NCI-H1105 (cell line): ENCODE measurements at regions not wholly inside any gene's neighbourhood (a gene's known extent, or its start where the extent isn't known, plus 50 kb on each side); places are given as distances from the start of the nearest gene placed in this dataset.

Experiments
- DNase-seq: peaks from one replicate; lab custom pipeline; 2025; lab: John Stamatoyannopoulos, UW

DNA sequence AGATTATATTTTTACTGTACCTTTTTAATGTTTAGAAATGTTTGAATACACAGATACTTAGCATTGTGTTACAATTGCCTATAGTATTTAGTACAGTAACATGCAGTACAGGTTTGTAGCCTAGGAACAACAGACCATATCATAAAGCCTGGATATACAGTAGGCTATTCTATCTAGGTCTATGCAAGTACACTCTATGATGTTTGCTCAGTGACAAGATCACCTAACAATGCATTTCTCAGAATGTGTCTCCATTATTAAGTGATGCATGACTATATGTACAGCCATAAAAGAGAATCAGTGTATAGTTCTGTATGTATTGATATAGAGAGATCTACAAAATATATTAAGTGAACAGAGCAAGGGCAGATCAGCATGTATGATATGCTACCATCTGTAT, 616.4 kb downstream of the XIRP2 start:
- DNase-seq: no peak

DNA sequence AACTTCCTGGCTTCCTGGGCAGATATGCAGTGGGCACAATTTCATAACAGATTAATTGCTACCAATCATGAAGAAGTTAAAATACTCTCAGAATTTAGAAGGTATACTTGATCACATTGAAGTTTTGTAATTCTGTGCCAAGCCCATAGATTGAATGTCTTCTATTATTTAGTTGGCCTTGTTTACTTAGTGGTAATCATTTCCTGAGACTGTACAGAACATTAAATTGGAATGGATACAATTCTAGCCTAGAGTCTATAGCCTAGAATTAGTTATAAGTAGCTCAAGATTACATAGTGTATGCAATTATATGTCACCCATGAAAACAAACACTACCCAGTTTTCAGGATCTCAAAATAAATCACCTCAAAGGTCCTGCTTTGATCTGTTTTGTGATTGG, 615.8 kb downstream of the XIRP2 start:
- peak; percentile 48 for DNase-seq

DNA sequence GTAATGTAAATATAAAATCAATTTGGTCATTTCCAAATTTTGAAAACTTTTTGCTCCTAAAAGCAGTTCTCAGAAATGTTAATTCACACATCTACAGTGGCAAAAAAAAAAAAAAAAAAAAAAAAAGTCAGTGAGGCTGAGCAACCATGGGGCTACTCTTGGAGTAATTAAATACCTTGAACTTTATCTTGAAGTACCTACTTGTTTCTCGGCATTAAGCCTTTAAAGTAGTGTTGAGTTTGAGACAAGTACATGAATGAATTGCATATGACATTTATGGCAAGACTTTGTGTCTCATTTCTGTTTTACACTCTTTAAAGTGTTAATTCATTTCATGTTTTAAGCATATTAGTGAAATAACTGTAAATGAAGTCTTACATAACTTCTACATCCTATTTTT, 613.3 kb downstream of the XIRP2 start:
- no peak for DNase-seq

DNA sequence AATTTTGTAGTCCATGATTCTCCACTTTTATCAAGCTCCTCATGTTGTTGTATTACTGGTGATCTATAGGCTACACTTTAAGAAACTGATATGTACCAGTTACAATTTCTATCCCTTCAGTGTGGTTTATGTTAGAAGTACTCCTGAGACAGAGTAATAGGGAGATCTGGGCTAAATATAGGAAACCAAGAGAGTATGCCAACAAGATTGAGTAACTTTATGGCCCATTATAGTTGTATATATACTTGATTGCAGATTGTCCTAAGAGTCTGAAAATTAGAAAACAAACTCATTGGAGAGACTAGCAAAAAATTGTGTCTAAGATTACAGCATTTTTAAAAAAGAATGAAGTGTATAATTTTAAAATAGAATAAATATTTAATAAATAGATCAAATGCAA, 605.6 kb downstream of the XIRP2 start:
- DNase-seq: no peak

DNA sequence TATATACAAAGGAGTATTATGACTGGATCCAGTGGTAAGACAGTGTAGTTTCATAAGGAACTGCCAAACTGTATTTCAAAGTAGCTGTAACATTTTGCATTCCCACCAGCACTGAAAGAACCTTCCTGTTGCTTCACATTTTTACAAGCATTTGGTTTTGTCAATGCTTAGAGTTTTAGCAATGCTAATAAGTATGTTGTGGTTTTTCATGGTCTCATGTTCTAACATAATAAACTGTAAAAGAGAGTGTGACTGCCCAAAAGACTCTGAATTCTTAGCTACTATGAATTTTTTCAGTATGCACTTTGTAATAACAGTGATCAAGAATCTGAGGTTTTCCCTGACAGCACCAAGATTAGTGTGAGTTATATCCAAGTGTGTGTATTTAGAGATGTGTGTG, 604.2 kb downstream of the XIRP2 start:
- no peak for DNase-seq

DNA sequence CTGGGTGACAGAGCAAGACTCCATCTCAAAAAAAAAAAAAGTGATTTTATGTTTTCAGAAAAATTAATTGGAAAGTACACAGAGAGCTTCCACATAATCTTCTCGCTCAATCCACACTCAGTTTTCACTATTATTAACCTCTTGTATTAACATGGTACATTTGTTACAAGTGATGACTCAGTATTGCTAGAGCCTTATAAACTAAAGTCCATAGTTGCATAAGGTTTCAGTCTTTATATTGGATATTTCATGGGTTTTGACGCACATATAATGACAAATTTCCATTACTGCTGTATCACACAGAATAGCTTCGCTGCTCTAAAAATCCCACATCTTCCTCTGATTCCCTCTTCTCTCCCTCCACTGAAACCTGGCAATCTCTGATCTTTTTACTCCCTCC, 603.5 kb downstream of the XIRP2 start:
- no peak for DNase-seq

DNA sequence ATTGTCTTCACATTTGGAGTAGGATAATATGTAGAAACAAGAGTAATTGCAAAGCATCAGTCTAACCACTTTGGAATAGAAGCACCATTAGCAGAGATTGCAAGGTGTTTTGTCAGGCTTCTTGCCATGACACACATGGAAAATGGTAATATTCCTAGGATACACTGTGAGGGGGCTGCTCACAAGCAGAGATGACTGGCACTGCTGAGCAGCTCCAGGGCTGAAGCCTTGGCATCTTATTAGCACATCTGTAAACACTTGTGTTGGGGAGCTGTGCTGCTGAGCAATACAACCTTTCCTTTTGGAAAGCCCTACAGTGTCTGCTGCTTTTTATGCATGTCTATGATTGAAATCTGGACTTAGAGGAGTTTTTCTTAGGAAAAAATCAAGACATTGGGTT, 602.2 kb downstream of the XIRP2 start:
- peak; percentile 4 for DNase-seq

DNA sequence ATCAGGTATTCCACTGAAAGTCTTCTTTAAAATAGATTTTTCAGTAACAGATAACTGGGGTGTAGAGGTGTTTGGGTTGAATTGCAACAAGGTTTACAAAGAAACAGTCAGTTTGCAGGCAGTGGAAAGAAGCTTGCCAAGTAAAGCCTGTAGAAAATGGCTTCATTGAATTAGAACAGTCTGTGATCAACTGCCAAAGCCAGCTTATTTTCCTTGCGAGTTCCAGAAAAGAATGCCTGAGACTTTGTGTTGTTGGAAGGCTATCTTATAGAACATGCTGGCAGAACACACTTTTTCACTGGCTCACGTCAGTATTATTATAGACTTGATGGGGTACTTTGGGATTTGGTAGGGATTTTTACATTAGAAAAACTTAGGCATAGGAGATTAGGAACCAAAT, 601.0 kb downstream of the XIRP2 start:
- DNase-seq: no peak

DNA sequence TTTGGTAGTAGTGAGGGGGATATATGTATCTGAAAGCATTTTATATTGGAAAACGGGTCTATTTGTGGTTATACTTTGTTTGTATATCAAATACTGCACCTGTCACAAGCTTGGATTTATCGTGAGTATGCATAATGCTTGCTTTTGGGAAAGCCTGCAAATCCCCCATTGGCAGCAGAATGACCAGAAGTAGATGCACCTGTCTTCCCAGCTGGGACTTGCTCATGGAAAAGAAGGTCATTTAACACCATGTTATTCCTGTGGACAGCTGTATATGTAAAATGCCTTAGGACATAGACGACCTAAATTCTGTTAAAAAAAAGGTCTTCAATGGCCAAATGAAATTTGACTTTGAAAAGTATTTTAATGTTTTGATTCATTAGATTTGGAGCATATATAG, 599.4 kb downstream of the XIRP2 start:
- DNase-seq: peak; percentile 48

DNA sequence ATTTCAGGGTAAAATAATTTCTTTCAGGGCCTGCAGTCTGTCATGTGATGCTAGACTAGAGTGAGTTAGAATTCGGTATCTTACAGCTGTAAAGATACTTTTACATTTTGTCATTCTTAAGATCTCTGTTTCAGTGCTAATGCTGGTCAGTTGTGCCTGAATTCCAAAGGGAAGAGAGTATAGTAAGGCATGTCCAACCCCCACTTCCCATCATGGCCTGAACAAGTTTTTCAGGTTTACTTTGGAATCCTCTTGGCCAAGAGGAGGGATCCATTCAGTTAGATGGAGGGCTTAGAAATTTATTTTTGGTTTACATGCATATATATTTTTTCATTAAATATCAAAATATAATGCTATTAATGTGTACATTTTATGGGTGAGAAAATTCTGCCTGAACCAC, 596.6 kb downstream of the XIRP2 start:
- DNase-seq: no peak

DNA sequence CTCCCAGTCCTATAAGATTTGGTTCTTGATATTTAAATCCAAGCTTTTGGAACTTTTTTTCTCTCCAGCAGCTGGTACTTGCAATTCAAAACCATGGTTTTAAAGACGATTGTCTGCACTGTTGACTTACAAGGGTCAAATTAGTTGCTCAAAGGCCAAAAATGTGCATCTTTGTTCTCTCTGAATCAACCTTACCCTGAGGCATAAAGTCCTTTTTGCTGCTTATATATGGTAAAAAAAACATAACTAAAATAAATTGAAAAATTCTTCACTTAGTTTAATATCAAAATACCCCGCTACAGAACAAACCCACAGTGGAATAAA, 592.7 kb downstream of the XIRP2 start:
- DNase-seq: no peak

DNA sequence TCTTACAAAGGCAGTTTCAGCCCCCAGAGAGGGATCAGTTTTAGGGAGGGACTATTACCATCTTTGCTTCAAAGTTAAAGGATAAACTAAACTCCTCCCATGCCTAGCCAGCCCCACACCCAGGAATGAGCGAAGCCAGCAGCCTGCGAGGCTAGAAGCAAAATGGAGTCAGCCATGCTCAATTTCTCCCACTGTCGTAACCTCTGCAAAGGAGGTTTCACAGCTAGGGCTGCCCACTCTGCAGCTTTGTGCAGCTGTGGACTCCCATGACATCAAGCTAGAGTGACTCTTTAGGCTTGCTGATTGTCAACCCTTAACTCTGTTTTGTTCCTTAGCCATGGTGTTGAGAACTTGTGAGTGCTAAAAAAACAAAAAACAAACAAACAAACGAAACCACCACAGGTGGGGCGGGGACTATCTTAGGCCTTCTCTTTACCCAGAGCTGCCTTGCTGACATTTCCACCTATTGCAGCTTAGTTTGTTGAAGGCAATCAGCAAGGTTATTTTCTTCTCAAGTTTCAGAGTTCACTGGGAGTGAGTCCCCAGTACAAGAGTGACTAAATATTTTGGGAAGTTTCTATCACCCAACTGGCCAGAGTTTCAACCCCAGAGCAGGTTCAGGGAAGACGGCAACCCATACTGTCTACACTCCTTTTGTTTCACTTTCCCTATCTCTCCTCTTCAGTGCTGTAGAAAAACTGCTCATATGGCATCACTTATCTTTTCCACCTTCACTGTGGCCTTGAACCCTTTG, 592.1 kb downstream of the XIRP2 start:
- no peak for DNase-seq

DNA sequence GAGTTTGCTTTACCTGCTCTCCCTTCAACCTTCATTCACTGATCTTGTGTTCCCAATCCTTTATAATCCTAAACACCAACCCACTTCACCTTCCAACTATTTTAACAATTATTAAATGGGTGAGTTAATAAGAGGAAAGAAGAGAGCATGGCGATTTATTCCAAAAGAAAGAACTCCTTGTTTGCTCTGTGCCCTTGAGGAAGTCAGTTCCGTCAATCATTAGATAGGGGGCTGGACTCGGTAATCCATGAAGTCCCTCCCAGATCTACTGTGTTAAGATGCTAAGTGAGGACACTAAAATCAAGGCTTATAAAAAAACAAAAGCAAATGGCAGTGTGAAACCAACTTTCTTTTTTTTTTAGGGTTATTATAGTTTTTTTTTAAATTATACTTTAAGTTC, 589.9 kb downstream of the XIRP2 start:
- DNase-seq: no peak

DNA sequence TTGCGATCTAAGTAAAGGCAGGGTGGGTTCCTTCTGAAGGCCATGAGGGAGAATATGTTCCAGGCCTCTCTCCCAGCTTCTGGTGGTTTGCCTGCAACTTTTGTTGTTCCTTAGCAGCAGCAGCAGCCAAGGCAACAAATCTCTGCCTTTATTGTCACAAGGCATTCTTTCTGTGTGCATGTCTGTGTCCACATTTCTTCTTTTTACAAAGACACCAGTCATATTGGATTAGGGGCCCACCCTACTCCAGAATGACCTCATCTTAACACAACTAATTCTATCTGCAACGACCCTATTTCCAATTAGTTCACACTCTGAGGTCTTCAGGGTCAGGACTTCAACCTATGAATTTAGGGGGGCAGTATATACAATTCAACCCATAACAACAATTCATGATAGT, 587.5 kb downstream of the XIRP2 start:
- DNase-seq: no peak

DNA sequence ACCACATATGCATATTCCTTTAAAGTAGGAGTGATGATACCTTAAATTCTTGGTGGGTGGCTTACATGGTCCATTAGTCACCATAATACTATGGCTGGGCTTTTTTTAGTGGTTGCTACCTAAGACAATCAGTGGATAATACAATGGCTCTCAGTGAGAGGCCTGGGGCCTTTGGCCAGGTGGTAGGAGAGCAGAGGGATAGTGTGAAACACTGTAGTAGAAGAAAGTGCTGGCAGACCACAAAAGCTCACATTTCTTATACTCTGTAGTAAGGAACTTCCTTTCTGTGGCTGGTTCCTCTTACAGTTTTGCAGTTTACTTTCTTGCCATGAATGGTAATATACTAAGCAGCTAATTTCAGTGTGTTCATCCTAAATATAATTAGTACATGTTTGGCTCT, 583.5 kb downstream of the XIRP2 start:
- DNase-seq: no peak

DNA sequence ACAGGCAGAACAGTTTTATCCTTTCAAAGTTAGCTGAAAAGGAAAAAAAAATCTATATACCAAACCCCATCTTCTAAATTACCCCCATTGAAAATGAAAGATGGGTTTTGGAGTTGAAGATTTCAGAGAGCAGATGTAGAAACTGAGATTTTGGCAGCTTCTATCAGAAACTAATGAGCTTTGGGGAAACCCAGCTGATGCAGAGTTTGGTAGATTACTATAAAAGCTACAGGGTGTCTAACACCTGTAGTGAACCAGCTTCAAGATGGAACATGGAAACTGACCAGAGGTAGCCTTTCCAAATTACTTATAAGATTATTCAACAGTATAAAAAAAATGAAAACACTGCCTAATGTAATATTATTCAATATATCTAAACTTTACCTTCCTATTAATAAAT, 583.1 kb downstream of the XIRP2 start:
- DNase-seq: no peak

DNA sequence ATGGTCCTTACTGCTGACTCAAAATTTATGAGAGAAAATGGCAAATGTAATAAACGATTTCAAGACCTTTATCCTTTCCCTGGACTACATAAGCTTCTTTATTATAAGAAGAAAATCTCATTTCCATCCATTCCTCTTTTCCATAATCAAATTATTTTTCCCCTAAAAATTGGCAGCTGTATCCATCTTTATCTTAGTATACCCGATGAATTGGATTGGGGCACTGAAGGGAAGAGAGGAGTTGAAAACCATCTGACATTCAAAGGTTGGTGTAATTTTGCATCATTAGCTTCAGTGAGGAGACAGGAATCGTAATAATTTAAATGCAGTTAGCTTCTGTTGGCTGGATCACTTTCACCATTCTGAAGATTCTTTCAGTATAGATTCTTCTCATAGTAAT, 574.1 kb downstream of the XIRP2 start:
- no peak for DNase-seq

DNA sequence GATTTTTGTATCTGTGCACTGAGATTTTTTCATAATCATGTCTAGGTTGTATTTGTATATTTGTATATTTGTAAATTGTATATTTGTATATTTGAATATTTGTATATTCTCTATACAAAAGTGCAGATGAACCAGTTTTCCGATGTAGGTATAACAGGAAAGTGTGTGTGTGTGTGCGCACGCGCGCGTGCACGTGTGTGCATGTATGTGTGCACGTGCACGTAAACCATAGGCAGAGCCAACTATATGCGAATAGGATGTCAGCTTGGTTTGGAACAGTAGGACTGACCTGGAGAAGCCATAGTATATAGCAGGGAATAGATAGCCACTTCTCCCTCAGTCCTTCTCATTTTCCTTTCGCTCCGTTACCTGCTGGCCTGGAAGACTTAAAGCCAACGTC, 565.8 kb downstream of the XIRP2 start:
- no peak for DNase-seq

DNA sequence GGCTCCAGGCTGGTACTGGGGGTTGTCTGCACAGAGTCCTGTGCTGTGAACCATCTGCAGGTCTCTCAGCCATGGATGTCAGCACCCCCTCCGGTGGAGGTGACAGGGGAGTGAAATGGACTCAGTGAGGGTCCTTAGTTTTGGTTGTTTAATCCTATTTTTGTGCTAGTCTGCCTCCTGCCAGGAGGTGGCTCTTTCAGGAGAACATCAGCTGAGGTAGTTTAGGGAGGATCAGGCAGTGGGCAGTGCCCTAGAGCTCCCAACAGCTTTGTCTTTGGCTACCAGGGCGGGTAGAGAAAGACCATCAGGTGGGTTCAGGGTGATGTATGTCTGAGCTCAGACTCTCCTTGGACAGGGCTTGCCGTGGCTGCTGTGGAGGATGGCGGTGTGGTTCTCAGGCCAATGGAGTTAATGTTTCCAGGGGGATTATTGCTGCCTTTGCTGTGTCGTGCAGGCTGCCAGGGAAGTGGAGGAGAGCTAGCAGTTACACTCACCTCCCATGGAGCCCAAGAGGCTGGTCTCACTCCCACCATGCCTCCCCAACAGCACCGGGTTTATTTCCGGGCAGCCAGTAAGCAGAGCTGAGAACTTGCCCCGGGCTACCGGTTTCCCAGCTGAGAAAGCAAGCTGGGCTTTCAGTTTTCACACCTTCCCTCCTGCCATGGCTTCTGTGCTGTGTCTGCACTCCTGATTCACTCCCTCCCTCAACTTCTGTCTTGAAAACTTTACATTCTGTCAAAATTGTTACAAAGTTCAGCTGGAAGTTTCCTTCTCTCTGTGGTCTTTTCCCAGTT, 563.4 kb downstream of the XIRP2 start:
- no peak for DNase-seq

DNA sequence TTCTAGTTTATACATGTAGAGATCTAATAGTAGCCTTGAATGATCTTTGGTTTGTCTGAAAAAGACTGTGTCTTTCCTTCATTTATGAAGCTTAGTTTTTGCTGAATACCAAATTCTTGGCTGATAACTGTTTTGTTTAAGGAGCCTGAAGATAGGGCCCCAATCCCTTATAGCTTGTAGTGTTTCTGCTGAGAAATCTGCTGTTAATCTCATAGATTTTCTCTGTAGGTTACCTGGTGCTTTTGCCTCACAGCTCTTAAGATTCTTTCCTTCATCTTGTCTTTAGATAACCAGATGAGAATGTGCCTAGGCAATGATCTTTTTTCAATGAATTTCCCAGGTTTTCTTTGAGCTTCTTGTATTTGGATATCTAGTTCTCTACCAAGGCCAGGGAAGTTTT, 562.1 kb downstream of the XIRP2 start:
- no peak for DNase-seq

DNA sequence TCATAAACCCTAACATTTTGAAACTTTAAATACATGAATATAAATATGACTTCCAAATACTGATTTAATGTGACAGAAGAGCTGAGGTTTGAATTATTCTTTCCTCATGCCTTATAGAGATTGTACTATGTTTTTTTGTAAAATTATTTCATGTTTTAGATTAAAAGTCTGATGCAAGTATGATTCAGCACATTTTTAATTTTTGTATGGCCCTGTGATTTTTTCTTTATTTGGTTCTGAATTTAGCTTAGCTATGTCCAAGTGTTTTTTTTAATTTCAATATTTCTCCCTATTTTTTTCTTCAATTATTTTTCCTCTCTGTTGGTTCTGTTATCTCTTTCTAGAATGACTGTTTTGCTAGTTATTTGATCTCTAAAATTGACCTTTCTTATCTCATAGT, 552.1 kb downstream of the XIRP2 start:
- no peak for DNase-seq

DNA sequence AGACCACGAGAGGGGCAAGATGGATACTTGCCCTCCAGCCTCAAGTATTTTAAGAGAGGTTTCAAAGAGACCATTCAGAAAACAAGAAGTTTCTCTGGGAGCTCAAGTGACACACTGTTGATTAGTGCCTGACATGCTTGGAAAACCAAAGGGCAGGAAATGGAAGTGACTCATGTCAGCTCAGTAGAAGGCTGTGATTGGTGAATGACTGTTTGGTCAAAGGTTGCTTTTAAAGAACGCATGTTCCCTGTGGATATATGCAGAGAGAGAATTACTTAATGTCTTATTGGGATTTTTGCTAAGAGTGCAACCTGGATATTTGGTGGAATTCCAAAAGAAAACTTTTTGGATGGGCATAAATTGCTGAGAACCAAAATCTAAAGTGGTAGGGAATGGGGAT, 549.9 kb downstream of the XIRP2 start:
- no peak for DNase-seq

DNA sequence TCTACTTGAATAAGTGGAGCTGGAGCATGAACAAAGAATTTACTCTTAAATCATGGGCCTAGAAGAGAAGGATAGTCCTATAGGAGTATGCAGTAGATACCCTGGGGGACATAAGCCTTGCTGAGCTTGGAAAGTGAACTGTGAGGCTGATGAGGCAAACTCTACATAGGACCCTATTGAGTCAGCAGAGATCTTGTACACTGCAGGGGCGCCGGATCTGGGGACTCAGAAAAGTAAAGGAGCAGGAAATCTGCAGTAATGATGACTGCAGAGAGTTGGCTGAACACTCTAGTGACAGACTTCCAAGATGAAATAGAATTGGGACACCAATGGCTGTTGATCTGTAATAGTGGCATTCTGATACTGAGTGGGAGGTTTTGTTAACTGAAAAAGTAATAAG, 543.7 kb downstream of the XIRP2 start:
- no peak for DNase-seq

DNA sequence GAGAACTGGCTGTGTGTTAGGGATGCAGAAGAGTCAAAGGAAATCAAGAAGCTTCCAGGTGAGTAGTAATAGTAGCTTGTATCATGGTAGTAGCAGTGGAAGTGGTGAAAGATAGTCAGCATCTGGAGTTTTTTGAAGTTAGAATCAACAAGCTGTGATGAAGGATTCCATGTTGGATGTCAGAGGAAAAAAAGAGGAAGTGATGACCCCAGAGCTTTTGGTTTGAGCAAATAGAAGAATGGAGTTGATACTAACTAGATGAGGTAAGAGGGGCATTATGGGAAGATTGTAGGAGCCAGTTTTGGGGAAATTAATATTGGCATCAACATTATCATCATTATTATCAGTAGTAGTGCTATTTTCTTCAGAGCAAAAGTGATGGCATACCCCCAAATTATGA, 542.2 kb downstream of the XIRP2 start:
- no peak for DNase-seq
